ENCODE measurements at regions not wholly inside any gene's neighbourhood (a gene's known extent, or its start where the extent isn't known, plus 50 kb on each side); places are given as distances from the start of the nearest gene placed in this dataset.

- Histone ChIP-seq H3K9me3 (ENCODE audit: control insufficient read depth, insufficient read depth, low read length) (no peaks in the 10 kb centered on the region), H3K27ac (ENCODE audit: low read depth, low read length) (no peak overlapping the region), H3K27me3 (ENCODE audit: control insufficient read depth, insufficient read depth, low read length) (no peaks in the 10 kb centered on the region), H3K4me3 (ENCODE audit: low read depth, low read length) (no peak overlapping the region)
- DNase-seq (ENCODE audit: low read depth, low spot score) = no peak
- no peak for TF ChIP-seq CTCF (IDR thresholded peaks at IDR 0.05; ENCODE audit: low read depth, low read length)
- ChIA-PET CTCF (no interaction called here), POLR2A (no interaction called here)
Measured at GRCh38 chrX:6983207-6983955, 164.1 kb upstream of the STS start.

GRCh38 chrX:6981718-6982406 is 165.7 kb upstream of the STS start:
- TF ChIP-seq CTCF (IDR thresholded peaks at IDR 0.05; ENCODE audit: low read depth, low read length) = no peak
- H3K27me3 ChIP-seq (ENCODE audit: control insufficient read depth, insufficient read depth, low read length) = no peaks in the 10 kb centered on the region
- DNase-seq (ENCODE audit: low read depth, low spot score) = no peak
- POLR2A ChIA-PET = no interaction called here
- no peaks in the 10 kb centered on the region for H3K9me3 ChIP-seq (ENCODE audit: control insufficient read depth, insufficient read depth, low read length)
- H3K4me3 ChIP-seq (ENCODE audit: low read depth, low read length) = no peak overlapping the region
- H3K27ac ChIP-seq (ENCODE audit: low read depth, low read length) = no peak overlapping the region
- CTCF ChIA-PET = no interaction called here

- H3K9me3 ChIP-seq (ENCODE audit: control insufficient read depth, insufficient read depth, low read length) = no peaks in the 10 kb centered on the region
- TF ChIP-seq CTCF (IDR thresholded peaks at IDR 0.05; ENCODE audit: low read depth, low read length) = no peak
- ChIA-PET POLR2A (no interaction called here), CTCF (no interaction called here)
- H3K27me3 ChIP-seq (ENCODE audit: control insufficient read depth, insufficient read depth, low read length) = no peaks in the 10 kb centered on the region
- no peak for DNase-seq (ENCODE audit: low read depth, low spot score)
- H3K27ac ChIP-seq (ENCODE audit: low read depth, low read length) = no peak overlapping the region
- H3K4me3 ChIP-seq (ENCODE audit: low read depth, low read length) = no peak overlapping the region
Measured at GRCh38 chrX:6980981-6981380, 166.5 kb upstream of the STS start.

- TF ChIP-seq CTCF (IDR thresholded peaks at IDR 0.05; ENCODE audit: low read depth, low read length) = no peak
- H3K4me3 ChIP-seq (ENCODE audit: low read depth, low read length) = no peak overlapping the region
- no peak for DNase-seq (ENCODE audit: low read depth, low spot score)
- POLR2A ChIA-PET = no interaction called here
- H3K9me3 ChIP-seq (ENCODE audit: control insufficient read depth, insufficient read depth, low read length) = no peaks in the 10 kb centered on the region
- CTCF ChIA-PET = no interaction called here
- H3K27me3 ChIP-seq (ENCODE audit: control insufficient read depth, insufficient read depth, low read length) = no peaks in the 10 kb centered on the region
- no peak overlapping the region for H3K27ac ChIP-seq (ENCODE audit: low read depth, low read length)
Measured at GRCh38 chrX:6968231-6968630, 179.3 kb upstream of the STS start.

- H3K4me3 ChIP-seq (ENCODE audit: low read depth, low read length) = no peak overlapping the region
- no peaks in the 10 kb centered on the region for H3K27me3 ChIP-seq (ENCODE audit: control insufficient read depth, insufficient read depth, low read length)
- POLR2A ChIA-PET = no interaction called here
- TF ChIP-seq CTCF (IDR thresholded peaks at IDR 0.05; ENCODE audit: low read depth, low read length) = no peak
- CTCF ChIA-PET = no interaction called here
- H3K27ac ChIP-seq (ENCODE audit: low read depth, low read length) = no peak overlapping the region
- DNase-seq (ENCODE audit: low read depth, low spot score) = no peak
- no peaks in the 10 kb centered on the region for H3K9me3 ChIP-seq (ENCODE audit: control insufficient read depth, insufficient read depth, low read length)
Measured at GRCh38 chrX:6965729-6966128, 181.8 kb upstream of the STS start.
